H9 (cell line): ENCODE measurements at regions not wholly inside any gene's neighbourhood (a gene's known extent, or its start where the extent isn't known, plus 50 kb on each side); places are given as distances from the start of the nearest gene placed in this dataset.

Experiments used
- DNase-seq: peaks from one replicate; pipeline ENCODE4 v3.0.0-alpha.2; 2017
- H2AFZ ChIP-seq: one replicate; pipeline ENCODE4 v1.6.1; 2013; ENCODE audit warnings: mild to moderate bottlenecking, low read length, control low read depth, moderate library complexity
- H2AK5ac ChIP-seq: 2 replicates; pipeline ENCODE4 v1.6.1; 2013; ENCODE audit warnings: low read length, control low read depth, mixed read lengths; ENCODE audit not compliant: insufficient read length
- H2BK120ac ChIP-seq: one replicate; pipeline ENCODE4 v1.6.1; 2013; ENCODE audit warnings: low read depth, mild to moderate bottlenecking, low read length, control low read depth, inconsistent platforms; ENCODE audit not compliant: poor library complexity, severe bottlenecking
- H2BK12ac ChIP-seq: 2 replicates; pipeline ENCODE4 v1.6.1; 2013; ENCODE audit warnings: low read length, control low read depth, mixed read lengths, low read depth; ENCODE audit not compliant: insufficient read length
- H2BK15ac ChIP-seq: 2 replicates; pipeline ENCODE4 v1.6.1; 2013; ENCODE audit warnings: low read depth, low read length, control low read depth
- H2BK20ac ChIP-seq: one replicate; pipeline ENCODE4 v1.6.1; 2013; ENCODE audit warnings: low read depth, mild to moderate bottlenecking, low read length, control low read depth, inconsistent platforms; ENCODE audit not compliant: poor library complexity, severe bottlenecking
- H2BK5ac ChIP-seq: 2 replicates; pipeline ENCODE4 v1.6.1; 2013; ENCODE audit warnings: low read length, control low read depth, mixed read lengths; ENCODE audit not compliant: insufficient read length
- H3K14ac ChIP-seq: 2 replicates; pipeline ENCODE4 v1.6.1; 2013; ENCODE audit warnings: low read length, control low read depth; ENCODE audit not compliant: insufficient read depth
- H3K18ac ChIP-seq: 2 replicates; pipeline ENCODE4 v1.6.1; 2013; ENCODE audit warnings: low read depth, mild to moderate bottlenecking, mixed read lengths, low read length, control low read depth; ENCODE audit not compliant: insufficient read length
- H3K23ac ChIP-seq: 2 replicates; pipeline ENCODE4 v1.6.1; 2013; ENCODE audit warnings: low read length, control low read depth, mixed read lengths, low read depth; ENCODE audit not compliant: insufficient read length
- H3K23me2 ChIP-seq: 2 replicates; pipeline ENCODE4 v1.6.1; 2013; ENCODE audit warnings: low read depth, mild to moderate bottlenecking, mixed read lengths, low read length, control low read depth; ENCODE audit not compliant: insufficient read length, poor library complexity, severe bottlenecking
- H3K27ac ChIP-seq: 2 replicates; pipeline ENCODE4 v1.5.1; 2013; ENCODE audit warnings: low read length, control low read depth, mixed read lengths, low read depth; ENCODE audit not compliant: insufficient read length
- H3K27me3 ChIP-seq: 2 replicates; pipeline ENCODE4 v1.6.1; 2013; ENCODE audit warnings: low read length, control low read depth, inconsistent platforms; ENCODE audit not compliant: insufficient read depth
- H3K4ac ChIP-seq: 2 replicates; pipeline ENCODE4 v1.6.1; 2013; ENCODE audit warnings: low read depth, mild to moderate bottlenecking, control low read depth, inconsistent platforms, low read length, moderate library complexity
- H3K4me1 ChIP-seq: 2 replicates; pipeline ENCODE4 v1.6.1; 2013; ENCODE audit warnings: low read length, control low read depth, inconsistent platforms; ENCODE audit not compliant: insufficient read depth
- H3K4me2 ChIP-seq: 2 replicates; pipeline ENCODE4 v1.6.1; 2013; ENCODE audit warnings: low read length, control low read depth, mixed read lengths; ENCODE audit not compliant: insufficient read length, insufficient read depth
- H3K56ac ChIP-seq: 2 replicates; pipeline ENCODE4 v1.6.1; 2013; ENCODE audit warnings: low read depth, mild to moderate bottlenecking, mixed read lengths, low read length, control low read depth; ENCODE audit not compliant: insufficient read length
- H3K79me1 ChIP-seq: 2 replicates; pipeline ENCODE4 v1.6.1; 2013; ENCODE audit warnings: low read depth, mild to moderate bottlenecking, moderate library complexity, low read length, control low read depth, inconsistent platforms; ENCODE audit not compliant: insufficient read depth, poor library complexity, severe bottlenecking
- H3K79me2 ChIP-seq: 2 replicates; pipeline ENCODE4 v1.6.1; 2013; ENCODE audit warnings: low read length, control low read depth, inconsistent platforms; ENCODE audit not compliant: insufficient read depth
- H3K9ac ChIP-seq: 2 replicates; pipeline ENCODE4 v1.6.1; 2013; ENCODE audit warnings: low read length, control low read depth, mixed read lengths; ENCODE audit not compliant: insufficient read length; ENCODE audit errors: extremely low read depth
- H3K9me3 ChIP-seq: one replicate; pipeline ENCODE4 v1.6.1; 2013; ENCODE audit warnings: low read depth, low read length, inconsistent platforms; ENCODE audit not compliant: control insufficient read depth
- H3T11ph ChIP-seq: one replicate; pipeline ENCODE4 v1.6.1; 2013; ENCODE audit warnings: mild to moderate bottlenecking, low read length, control low read depth, inconsistent platforms
- H4K20me1 ChIP-seq: one replicate; pipeline ENCODE4 v1.6.1; 2013; ENCODE audit not compliant: control insufficient read depth, insufficient read length, insufficient read depth
- H4K5ac ChIP-seq: 2 replicates; pipeline ENCODE4 v1.6.1; 2013; ENCODE audit warnings: low read depth, mild to moderate bottlenecking, mixed read lengths, low read length, control low read depth; ENCODE audit not compliant: insufficient read length
- H4K8ac ChIP-seq: replicated peaks from 2 replicates; pipeline ENCODE4 v1.6.1; 2013; ENCODE audit warnings: low read length, control low read depth, mixed read lengths, low read depth; ENCODE audit not compliant: insufficient read length
- H4K91ac ChIP-seq: 2 replicates; pipeline ENCODE4 v1.6.1; 2013; ENCODE audit warnings: low read depth, mild to moderate bottlenecking, moderate library complexity, mixed read lengths, low read length, control low read depth; ENCODE audit not compliant: insufficient read length
- H3K27ac Mint-ChIP-seq, 3 experiments: 2 replicates in 2 of 3; 3 replicates in 1 of 3; pipeline ENCODE4 v1.8.0; 2020 to 2021; ENCODE audit warnings: mixed read lengths in 3 of 3, mild to moderate bottlenecking in 1 of 3, moderate library complexity in 1 of 3
- H3K27me3 Mint-ChIP-seq: 2 replicates; pipeline ENCODE4 v1.8.0; 2021; ENCODE audit warnings: low read depth, mild to moderate bottlenecking, moderate library complexity, mixed read lengths
- H3K36me3 Mint-ChIP-seq, 3 experiments: 2 replicates in 2 of 3; 3 replicates in 1 of 3; pipeline ENCODE4 v1.8.0; 2020 to 2021; ENCODE audit warnings: low read depth in 3 of 3, mixed read lengths in 3 of 3; ENCODE audit not compliant: insufficient read depth in 1 of 3
- H3K4me1 Mint-ChIP-seq, 2 experiments: 2 replicates each; pipeline ENCODE4 v1.8.0; 2020; ENCODE audit warnings: mixed read lengths in 2 of 2
- H3K4me3 Mint-ChIP-seq, 2 experiments: 2 replicates in 1 of 2; 3 replicates in 1 of 2; pipeline ENCODE4 v1.8.0; 2020 to 2021; ENCODE audit warnings: mild to moderate bottlenecking in 2 of 2, mixed read lengths in 2 of 2, moderate library complexity in 1 of 2
- H3K9me3 Mint-ChIP-seq, 2 experiments: 2 replicates in 1 of 2; 3 replicates in 1 of 2; pipeline ENCODE4 v1.8.0; 2020; ENCODE audit warnings: mild to moderate bottlenecking in 2 of 2, mixed read lengths in 2 of 2, moderate library complexity in 1 of 2
- whole genome bisulfite sequencing: extraction: QIAGEN DNeasy Blood & Tissue Kit; methylation state at CpG from one replicate; pipeline ENCODE4 v1.1.7; 2013; ENCODE audit warnings: missing lambda C conversion rate, low lambda C conversion rate, mixed read lengths; ENCODE audit not compliant: insufficient read length; ENCODE audit errors: extremely low coverage; 5-methylcytosine and 5-hydroxymethylcytosine counted together
- TF ChIP-seq, protein P1 (sequence below): fragments of 200-600 bp; sonication (generic); conservative IDR thresholded peaks from 3 replicates; pipeline ENCODE4 v1.8.0; 2021; ENCODE audit warnings: antibody characterized with exemption, mild to moderate bottlenecking

DNA sequence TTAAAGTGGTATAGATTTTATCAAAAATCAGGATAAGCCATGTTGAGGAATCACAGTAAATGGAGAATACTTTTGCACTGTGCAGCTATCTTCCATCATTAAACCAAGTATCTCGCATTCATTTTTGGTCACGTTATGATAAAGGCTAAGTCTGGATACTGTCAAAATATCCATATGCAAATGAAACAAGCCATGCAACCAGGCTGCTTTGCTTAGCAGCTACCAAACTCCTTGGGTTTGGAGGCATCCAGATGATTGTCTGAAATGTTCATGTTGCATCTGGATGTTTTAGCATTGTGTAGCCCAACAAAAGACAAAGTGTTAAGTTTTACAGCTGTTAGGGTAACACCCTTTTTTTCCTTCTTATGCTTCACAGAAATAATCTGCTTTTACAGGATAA is 322.9 kb upstream of the MDFIC2 start:
- Histone ChIP-seq H2BK20ac (no peak overlapping the region), H3K79me1 (no peaks in the 10 kb centered on the region), H3K18ac (no peak overlapping the region), H2AK5ac (no peak overlapping the region), H3K4me1 (no peaks in the 10 kb centered on the region; the same call in 1 of the 2 replicates), H2BK15ac (no peak overlapping the region), H4K20me1 (no peaks in the 10 kb centered on the region), H4K91ac (no peak overlapping the region), H4K5ac (no peak overlapping the region), H3K9me3 (no peaks in the 10 kb centered on the region), H2AFZ (no peak overlapping the region), H3K23ac (no peak overlapping the region), H3K14ac (no peak overlapping the region), H2BK5ac (no peak overlapping the region), H2BK120ac (no peak overlapping the region), H3K23me2 (no peaks in the 10 kb centered on the region), H2BK12ac (no peak overlapping the region), H3K56ac (no peak overlapping the region), H3K9ac (no peak overlapping the region), H4K8ac (no peak overlapping the region), H3K27me3 (no peaks in the 10 kb centered on the region), H3K27ac (no peak overlapping the region), H3K79me2 (no peaks in the 10 kb centered on the region), H3T11ph (no peak overlapping the region), H3K4me2 (no peak overlapping the region), H3K4ac (no peak overlapping the region)
- TF ChIP-seq, protein P1, sequence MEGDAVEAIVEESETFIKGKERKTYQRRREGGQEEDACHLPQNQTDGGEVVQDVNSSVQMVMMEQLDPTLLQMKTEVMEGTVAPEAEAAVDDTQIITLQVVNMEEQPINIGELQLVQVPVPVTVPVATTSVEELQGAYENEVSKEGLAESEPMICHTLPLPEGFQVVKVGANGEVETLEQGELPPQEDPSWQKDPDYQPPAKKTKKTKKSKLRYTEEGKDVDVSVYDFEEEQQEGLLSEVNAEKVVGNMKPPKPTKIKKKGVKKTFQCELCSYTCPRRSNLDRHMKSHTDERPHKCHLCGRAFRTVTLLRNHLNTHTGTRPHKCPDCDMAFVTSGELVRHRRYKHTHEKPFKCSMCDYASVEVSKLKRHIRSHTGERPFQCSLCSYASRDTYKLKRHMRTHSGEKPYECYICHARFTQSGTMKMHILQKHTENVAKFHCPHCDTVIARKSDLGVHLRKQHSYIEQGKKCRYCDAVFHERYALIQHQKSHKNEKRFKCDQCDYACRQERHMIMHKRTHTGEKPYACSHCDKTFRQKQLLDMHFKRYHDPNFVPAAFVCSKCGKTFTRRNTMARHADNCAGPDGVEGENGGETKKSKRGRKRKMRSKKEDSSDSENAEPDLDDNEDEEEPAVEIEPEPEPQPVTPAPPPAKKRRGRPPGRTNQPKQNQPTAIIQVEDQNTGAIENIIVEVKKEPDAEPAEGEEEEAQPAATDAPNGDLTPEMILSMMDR: no peak
- Mint-ChIP-seq H3K9me3 (peaks cover 2 to 3% of the 10 kb centered on the region in 2 experiments; a peak in 4 of 5 replicates), H3K27me3 (peaks cover 25% of the 10 kb centered on the region), H3K27ac (no peak overlapping the region), H3K4me3 (no peak overlapping the region), H3K36me3 (peaks cover 0 to 4% (median 0%) of the 10 kb centered on the region in 3 experiments; a peak in 1 of 7 replicates), H3K4me1 (peaks cover 16 to 20% of the 10 kb centered on the region in 2 experiments)
- no CpG with 5 or more reads among the region's 2 CpGs for WGBS
- no peak for DNase-seq
